ENCODE measurements at regions not wholly inside any gene's neighbourhood (a gene's known extent, or its start where the extent isn't known, plus 50 kb on each side); places are given as distances from the start of the nearest gene placed in this dataset.
A peak's percentile ranks its signal among the peaks of the same experiment; 100 is the strongest.
"Not testable (repeated sequence)": the region's sequence is repeated elsewhere in the genome, so short reads cannot be mapped to it uniquely, and the experiment has no call there.

GRCh38 chr7:34567906-34568305, 90.1 kb upstream of the NPSR1 start:
- no peaks in the 10 kb centered on the region for H3K4me1 Mint-ChIP-seq (ENCODE audit: unreplicated experiment)
- H3K4me3 Mint-ChIP-seq = no peak overlapping the region
- H3K9me3 Mint-ChIP-seq = no peaks in the 10 kb centered on the region
- DNase-seq (ENCODE audit: extremely low spot score, unreplicated experiment) = no peak
- no peak overlapping the region for H3K27ac Mint-ChIP-seq
- H3K36me3 Mint-ChIP-seq = no peaks in the 10 kb centered on the region
- H3K27me3 Mint-ChIP-seq = no peaks in the 10 kb centered on the region
- TF ChIP-seq CTCF (conservative IDR thresholded peaks at IDR 0.05) = no peak

GRCh38 chr7:34569975-34570699, 87.9 kb upstream of the NPSR1 start:
- Mint-ChIP-seq H3K4me1 (ENCODE audit: unreplicated experiment) (no peaks in the 10 kb centered on the region), H3K27me3 (no peaks in the 10 kb centered on the region), H3K4me3 (no peak overlapping the region), H3K27ac (no peak overlapping the region), H3K9me3 (no peaks in the 10 kb centered on the region), H3K36me3 (no peaks in the 10 kb centered on the region)
- TF ChIP-seq CTCF (conservative IDR thresholded peaks at IDR 0.05) = no peak
- DNase-seq (ENCODE audit: extremely low spot score, unreplicated experiment) = no peak

- no peak for TF ChIP-seq CTCF (conservative IDR thresholded peaks at IDR 0.05)
- Mint-ChIP-seq H3K27me3 (no peaks in the 10 kb centered on the region), H3K36me3 (no peaks in the 10 kb centered on the region), H3K27ac (no peak overlapping the region), H3K4me1 (ENCODE audit: unreplicated experiment) (no peaks in the 10 kb centered on the region), H3K9me3 (no peaks in the 10 kb centered on the region), H3K4me3 (no peak overlapping the region)
- DNase-seq (ENCODE audit: extremely low spot score, unreplicated experiment) = no peak
Measured at GRCh38 chr7:34575006-34575405, 83.0 kb upstream of the NPSR1 start.

- H3K4me1 Mint-ChIP-seq (ENCODE audit: unreplicated experiment); H3K27me3 Mint-ChIP-seq; H3K27ac Mint-ChIP-seq; H3K36me3 Mint-ChIP-seq; DNase-seq (ENCODE audit: extremely low spot score, unreplicated experiment); H3K9me3 Mint-ChIP-seq; H3K4me3 Mint-ChIP-seq: not testable (repeated sequence)
Measured at GRCh38 chr7:34577934-34578333, 80.1 kb upstream of the NPSR1 start.

- not testable (repeated sequence) for H3K9me3 Mint-ChIP-seq; H3K27ac Mint-ChIP-seq; H3K4me3 Mint-ChIP-seq; H3K4me1 Mint-ChIP-seq (ENCODE audit: unreplicated experiment); H3K36me3 Mint-ChIP-seq; H3K27me3 Mint-ChIP-seq; DNase-seq (ENCODE audit: extremely low spot score, unreplicated experiment)
Measured at GRCh38 chr7:34581698-34582097, 76.3 kb upstream of the NPSR1 start.

- TF ChIP-seq CTCF (conservative IDR thresholded peaks at IDR 0.05) = no peak
- Mint-ChIP-seq H3K27me3 (no peaks in the 10 kb centered on the region), H3K27ac (no peak overlapping the region), H3K4me3 (no peak overlapping the region), H3K4me1 (ENCODE audit: unreplicated experiment) (no peaks in the 10 kb centered on the region), H3K36me3 (no peaks in the 10 kb centered on the region), H3K9me3 (no peaks in the 10 kb centered on the region)
- DNase-seq (ENCODE audit: extremely low spot score, unreplicated experiment) = no peak
Measured at GRCh38 chr7:34584526-34584925, 73.5 kb upstream of the NPSR1 start.

GRCh38 chr7:34596887-34597286, 61.1 kb upstream of the NPSR1 start:
- Mint-ChIP-seq H3K4me3 (no peak overlapping the region), H3K27me3 (no peaks in the 10 kb centered on the region), H3K36me3 (no peaks in the 10 kb centered on the region), H3K4me1 (ENCODE audit: unreplicated experiment) (no peaks in the 10 kb centered on the region), H3K9me3 (no peaks in the 10 kb centered on the region), H3K27ac (no peak overlapping the region)
- DNase-seq (ENCODE audit: extremely low spot score, unreplicated experiment) = no peak
- TF ChIP-seq CTCF (conservative IDR thresholded peaks at IDR 0.05) = peak; percentile 55
